Activated naive CD4-positive, alpha-beta T cell treated with Interleukin-2 at 50 U/mL for 16 hours (primary cell): ENCODE measurements at regions not wholly inside any gene's neighbourhood (a gene's known extent, or its start where the extent isn't known, plus 50 kb on each side); places are given as distances from the start of the nearest gene placed in this dataset.

Experiments
- DNase-seq: peaks from one replicate; pipeline ENCODE4 v3.0.0-alpha.2; 2020

DNA sequence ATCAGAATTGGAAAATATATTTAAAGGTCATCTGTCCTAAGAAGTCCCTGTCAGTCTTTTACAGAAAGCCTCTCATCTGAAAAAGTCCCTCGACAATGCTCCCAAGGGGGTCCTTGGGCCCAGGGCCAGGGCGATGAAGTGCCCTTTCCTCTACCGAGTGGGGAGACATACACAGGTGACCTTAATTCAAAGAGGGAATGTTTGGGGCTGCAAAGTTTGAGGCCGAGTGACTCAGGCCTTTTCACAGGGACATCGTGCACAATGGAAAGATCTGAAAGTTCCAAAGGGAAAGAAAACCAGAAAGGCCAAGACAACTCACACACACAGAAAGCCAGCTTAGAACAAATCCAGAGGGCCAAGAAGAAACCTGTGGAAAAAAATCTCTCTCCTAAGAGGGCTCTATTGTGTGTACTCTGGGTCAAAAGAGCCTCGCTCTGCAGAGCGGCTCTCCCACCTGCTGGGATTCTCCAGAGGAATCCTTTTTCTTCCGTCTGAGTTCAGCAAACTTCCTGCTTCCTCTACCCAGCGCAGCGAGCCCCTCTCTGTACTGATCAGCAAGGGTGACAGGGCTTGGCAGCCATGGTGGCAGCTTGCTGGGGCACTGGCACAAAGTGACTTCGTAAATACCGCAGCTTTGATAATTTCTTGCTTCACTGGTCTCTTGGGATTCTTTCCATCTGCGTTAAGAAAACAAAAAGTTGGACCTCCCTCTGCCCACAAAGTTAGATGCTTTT is 259.1 kb downstream of the OPA1 start:
- DNase-seq: no peak

DNA sequence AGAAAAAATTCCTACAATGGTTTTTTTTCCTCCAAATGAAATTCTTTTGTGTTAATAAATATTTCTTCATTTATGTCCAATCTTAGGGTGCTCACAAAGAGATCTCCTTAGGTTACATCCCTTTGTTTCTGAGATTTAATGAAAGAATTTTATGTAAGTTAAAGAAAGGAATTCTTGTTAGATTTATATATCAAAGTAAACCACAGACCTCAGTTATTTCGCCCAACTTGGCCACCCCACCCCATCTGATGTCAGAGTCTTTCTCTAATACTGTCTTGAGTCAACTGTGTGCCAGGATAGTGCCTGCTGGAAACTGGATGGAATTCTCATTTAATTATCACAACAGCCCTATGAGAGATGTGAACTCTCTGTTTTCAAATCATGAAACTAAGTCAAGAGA is 259.9 kb downstream of the OPA1 start:
- no peak for DNase-seq

DNA sequence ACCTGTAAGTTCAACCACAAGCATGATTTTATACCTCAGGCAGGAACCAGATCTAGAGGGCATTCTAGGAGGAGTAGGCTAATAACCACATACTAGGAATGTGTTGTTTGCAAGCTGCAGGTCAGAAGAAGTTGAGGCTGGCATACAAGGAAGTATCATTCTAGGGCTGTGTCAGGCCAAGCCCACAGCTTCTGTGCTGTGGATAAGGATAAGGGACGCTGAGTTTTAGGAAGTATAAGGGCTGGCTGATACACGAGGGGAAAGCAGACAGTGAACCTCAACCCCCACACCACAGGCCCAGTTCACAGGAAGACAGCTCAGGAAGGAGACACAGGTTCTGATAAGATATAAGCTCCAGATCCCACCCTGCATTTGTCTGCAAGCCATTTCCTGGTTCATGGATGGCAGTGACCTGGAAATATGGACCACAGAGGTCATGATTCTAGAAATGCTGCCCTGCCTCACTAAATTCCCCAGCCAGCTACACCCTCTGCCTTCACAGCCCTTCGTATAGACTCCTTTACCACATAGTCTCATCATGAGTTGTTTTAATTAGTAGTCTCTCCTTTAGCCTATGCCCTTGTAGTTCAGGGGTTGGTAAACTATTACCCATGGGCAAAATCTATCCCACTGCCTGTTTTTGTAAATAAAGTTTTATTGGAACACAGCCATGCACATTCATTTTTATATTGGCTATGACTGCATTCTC is 260.7 kb downstream of the OPA1 start:
- DNase-seq: no peak

DNA sequence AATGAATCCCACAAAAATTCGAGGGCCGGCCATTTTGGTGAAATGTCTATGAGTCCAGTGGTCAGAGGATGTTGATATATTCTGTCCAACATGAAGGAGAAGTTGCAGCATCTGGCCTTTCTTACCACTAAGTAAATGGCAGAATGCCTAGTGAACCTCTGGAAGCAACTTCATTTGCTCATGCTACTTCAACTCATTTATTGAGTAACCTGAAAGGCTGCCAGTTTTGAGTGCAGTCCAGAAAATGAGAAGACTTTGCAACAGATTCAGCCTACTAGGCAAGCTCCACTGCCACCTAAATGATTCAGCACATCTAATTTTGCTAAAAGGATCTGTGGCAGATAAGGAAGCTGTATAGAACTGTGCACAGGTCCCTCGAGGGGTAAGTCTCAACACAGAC is 265.0 kb downstream of the OPA1 start:
- no peak for DNase-seq

DNA sequence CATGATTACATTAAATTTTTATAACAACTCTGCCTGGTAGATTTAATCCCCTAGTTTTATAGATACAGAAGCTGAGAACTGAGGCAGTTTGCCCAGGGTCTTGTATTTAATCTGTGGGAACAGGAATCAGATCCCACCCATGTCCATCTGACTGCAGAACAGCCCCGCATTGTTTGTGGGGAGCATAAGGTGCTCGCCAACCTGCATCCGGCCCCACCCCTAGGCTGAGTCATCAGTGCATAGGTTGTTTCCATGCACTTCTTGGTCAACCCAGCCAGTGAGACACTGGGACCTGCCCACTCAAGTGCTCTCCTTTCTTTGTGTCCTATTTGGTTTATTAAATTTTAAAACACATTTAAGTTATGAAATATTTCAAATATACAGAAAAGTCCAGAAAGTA is 266.2 kb downstream of the OPA1 start:
- no peak for DNase-seq

DNA sequence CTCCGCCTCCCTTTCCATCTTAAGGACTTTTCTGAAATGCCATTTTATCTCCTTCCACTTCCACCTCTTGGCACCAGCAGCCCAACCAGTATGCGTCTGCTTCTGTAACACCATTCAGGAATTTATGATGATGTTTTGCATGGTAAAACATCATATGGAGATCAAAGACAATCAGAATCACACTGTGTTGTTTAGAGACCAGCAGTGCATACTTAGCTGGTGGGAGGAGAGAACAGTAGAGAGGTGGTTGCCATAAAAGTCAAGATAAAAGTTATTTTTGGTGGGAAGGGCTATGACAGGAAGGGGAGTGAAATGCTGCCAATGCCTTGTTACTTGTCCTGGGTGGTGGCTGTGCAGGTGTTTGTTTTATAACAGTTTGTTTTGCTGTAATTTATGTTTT is 268.0 kb downstream of the OPA1 start:
- no peak for DNase-seq

DNA sequence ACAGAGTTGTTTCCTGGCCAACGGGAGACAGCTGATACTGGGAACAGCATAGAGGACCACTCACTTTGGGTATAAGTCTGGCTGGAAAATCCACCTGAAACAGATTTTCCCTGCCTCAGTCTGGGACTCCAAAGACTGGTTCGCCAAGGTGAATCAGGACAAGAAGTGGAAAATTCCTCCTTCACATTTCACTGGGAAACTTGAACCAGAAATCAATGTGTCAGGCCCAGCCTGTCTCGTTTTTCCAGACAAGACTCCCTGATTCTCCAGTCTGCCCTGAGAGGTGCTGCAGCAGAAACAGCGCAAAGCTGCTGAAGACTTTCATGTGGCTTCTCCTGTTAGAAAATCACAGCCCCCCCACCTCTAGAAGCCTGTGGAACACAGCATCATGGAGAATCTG is 269.8 kb downstream of the OPA1 start:
- DNase-seq: no peak

DNA sequence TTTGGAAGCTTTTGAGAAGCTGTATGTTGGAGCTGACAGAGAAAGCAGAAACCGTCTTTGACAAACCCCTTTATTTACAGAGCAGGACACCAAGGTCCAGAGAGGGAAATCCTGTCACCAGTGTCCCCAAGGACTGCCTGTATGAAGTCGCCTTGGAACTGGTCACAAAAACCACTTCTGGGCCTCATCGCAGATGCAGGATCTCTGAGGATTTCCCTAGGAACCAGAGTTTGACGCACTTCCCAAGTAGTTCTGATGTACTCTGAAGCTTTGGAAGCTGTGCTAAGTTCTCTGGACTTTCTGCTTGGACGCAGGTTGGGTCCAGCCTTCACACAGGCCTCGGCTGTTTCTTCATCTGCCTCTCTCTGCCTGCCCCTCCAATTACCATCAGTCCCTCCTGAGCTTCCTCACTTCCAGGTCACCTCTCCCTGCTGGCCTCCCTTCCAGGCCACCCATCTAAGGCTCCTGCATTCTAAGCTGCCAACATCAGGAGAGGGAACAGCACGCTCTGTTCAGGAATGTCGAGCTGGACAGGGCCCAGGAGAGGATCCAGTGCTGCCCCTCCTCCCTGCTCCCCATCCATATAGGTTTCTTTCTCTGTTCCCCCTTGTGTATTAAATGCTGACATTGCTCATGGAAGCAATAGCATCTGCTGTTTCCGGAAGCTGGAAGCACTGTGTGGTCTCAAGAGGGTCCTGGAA is 270.8 kb downstream of the OPA1 start:
- DNase-seq: no peak

DNA sequence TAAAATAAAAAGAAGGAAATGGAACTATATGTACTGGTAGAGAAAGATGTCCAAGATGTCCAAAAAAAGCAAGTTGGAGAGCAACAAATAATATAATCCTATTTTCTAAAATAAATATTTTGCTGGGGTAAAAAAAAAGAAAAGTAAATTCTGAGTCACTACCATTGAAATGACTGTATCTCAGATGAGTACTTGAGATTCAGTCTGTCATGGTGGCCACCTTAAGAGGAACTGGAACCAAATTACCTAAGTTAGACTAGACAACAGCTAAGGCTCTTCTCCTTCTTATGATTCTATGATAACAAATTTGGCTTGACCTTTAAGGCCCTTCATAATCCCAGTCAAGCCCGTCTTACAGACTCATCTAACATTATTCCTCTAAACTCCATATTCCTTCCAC is 270.6 kb upstream of the HES1 start:
- DNase-seq: no peak

DNA sequence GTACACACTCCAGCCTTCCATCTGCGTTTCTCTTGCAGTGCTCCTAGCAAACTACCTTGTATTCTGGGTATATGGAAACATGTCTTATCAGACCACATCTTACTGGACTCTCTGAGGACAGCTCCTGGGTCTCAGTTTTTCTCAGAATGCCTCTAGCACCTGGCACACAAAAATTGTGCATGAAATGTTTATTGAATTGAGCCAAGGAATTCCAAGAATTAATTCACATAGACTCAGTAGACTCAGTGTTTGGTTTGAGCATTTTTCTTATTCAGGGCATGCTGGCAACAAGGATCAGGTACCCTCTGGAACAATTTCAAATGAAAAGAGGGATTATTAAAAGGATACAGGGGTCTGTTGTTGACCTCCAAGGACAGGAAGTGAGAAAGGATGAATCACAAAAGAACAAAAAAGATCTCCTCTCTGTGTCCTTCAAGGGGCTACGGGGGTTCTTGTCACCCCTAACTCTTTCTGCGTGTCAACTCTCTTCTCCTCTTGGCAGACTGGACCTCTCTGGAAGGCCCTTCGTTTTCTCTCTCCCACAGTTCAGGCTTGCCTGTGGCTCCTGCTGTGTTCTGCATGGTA is 270.0 kb upstream of the HES1 start:
- DNase-seq: no peak

DNA sequence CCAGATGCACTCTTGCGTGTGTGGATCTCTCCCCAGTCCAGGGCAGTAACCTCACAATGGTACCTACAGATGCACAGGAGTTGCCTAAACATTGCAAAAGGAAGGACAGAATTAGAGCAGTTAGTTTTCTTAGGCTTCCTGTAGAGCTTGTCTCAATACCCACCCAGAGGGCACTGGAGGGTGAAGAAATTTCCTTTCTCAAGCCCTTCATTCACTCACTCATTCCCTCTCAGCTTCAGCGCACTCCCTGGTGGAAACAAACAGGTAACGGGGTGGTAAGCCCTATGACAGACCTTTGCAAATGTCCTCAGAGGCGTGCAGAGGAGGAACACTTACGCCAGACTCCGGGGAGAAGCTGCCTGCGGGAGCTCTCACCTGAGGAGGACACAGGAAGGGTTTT is 267.4 kb upstream of the HES1 start:
- DNase-seq: no peak

DNA sequence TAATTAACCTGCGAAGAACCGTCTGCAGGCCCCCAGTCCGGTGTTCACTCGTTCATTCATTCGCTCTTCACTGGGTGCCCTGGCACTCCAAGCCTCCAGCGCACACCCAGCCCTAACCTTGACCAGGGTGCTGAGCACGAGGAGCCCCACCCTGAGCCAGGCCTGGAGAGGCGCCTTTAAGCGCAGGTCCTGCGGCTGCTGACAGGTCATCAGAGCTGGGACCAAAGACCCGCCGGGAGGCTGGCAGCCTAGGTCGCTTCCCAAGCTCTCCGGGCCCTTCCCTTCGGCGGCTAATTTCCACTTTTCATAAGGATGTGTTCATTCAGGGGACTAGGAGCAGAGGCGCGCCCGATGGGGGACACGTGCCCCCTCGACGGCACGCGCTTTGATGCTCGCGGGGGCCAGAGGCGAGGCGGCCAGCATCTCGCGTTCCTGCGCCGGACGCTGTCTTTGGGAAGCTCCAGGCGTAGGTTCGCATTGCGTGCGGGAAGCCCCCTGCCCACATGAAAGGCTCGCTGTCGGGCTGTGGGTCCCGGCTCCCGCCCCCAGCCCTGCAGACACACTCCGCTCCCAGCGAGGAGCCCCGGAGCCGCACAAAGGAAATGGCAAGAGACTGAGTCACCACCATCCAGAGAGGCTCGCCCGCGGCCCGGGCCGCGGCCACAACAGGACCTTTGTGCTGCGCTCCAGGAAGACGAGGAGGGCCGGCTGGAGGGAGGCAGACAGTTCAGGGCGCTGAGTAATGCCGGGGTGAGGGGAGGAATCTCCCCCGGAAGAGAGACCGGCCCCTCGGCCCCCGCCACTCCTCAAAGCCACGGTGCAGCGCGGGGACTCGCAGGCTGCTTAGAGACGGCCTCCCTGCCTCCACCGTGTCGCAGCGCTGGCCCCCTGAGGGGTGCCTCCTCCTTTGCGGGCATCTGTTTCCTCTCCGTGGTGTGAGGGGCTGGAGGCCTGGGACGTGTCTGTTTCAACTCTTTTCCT is 266.4 kb upstream of the HES1 start:
- DNase-seq: no peak

DNA sequence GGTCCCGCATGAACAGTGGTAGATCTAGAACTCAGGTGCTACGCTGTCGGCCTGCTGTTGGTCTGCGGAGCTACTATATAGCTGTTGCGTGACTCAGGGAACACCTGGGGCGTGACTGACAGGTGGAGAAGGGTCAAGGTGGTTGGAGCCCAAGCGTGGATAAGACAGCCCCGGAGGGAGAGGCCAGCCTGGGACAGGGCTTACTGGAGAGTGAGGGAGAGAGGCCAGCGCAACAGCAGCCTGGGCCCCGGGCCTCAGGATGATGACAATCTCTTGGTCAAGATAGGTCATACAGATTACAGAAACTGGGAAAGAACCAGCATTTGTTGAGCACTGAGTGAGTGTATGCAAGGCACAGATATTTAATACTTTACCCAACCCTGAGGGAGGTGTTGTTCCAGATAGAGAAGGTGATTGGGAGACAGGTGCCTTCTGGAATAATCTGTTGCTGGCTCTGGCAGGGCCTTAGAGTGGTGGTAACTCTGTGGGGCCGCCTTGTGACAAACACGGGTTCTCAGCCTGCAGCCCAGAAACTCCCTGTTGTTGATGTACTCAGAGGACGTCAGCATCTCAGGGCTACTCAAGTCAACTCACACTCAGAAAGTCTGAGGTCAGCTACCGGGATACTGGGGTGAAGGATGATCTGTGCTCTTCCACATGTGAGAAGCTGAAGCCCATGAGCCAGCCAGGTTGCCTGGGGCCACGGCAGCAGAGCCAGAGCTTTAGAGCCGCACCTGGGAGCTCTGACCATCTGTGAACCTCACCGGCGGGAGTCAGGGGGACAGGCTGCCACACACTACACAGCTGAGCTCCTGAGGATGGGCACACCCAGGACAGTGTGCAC is 265.4 kb upstream of the HES1 start:
- no peak for DNase-seq

DNA sequence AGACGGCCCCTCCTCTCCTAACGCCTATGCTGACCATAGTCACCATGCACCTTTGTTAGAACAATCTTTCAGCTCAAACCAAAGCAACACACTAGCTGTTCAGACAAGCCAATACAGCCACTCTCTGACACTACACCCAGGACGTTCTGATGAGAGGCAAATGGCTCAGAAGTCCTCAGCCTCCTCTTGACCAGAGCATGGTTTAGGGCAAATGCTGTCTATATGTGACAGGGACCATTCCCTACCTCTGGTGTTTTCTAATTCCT is 264.8 kb upstream of the HES1 start:
- DNase-seq: no peak

DNA sequence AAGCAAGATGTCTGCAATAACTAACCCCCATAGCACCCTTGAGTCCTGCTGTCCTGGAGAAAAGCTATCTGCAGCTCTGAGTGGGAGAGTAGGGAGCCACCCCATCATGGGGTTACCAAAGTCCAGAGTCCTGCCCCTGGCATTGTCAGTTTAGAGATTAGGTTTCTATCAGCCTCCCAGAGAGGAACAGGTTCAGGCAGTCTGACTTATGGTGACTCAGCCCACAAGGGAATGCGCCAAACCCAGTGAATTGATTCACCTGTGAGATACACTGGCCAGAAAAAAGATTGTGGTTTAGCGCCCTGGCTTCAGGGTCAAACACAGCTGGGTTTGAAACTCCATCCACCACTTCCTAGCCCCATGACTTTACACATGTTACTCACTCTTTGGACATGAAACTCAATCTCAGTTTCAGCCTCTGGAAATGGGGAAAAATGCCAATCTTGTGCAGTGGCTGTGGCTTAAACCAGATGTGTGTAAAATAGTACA is 263.6 kb upstream of the HES1 start:
- no peak for DNase-seq

DNA sequence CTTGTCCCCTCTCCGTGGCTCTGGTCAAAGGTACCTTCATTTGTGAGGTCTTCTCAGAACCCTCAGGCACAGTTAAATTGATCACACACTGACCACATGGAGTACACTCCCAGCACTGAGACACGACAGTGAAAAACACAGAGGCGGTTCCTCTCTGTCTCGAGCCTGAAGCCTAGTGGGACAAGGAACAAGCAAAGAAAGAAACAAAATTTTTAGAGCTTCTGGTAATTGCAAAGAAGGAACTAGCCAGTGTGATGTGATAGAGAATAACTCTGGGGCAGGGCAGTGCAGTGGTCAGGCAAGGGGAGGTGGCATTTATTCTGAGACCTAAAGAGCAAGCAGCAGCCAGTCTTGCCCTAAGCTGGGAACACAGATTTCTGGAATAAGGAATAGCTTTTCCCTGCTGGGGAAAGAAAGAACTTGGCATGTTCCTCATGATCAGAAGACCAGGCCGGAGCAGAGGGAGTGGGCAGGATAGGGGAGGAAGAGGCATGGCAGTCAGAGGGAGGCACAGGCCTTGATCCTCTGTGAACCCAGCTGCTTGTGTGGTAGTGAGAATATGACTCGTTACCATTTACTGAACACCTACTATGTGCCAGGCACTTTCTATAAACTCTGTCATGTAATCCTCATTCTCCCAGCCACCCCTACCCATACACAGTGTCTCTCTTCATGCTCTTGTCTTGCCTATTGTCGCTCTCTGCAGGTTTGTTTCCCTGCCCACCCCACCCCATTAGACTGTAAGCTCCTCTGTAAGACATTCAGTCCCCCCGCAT is 262.3 kb upstream of the HES1 start:
- DNase-seq: no peak

DNA sequence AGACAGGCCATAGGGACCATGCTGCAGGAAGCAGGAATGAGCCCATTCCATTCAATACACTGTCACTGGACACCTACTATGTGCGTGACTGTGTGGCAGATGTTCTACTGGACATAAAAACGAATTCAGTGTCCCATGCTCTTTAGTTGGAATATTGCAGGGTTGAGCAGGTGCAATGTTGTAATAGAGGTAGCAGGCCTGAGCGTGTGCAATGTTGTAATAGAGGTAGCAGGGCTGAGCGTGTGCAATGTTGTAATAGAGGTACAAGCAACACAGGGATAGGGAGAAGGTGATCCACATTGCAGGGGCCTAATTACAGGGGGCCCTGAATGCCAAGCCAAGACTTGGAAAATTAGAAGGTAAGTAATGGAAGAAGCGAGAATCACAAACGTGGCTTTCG is 261.4 kb upstream of the HES1 start:
- DNase-seq: no peak

DNA sequence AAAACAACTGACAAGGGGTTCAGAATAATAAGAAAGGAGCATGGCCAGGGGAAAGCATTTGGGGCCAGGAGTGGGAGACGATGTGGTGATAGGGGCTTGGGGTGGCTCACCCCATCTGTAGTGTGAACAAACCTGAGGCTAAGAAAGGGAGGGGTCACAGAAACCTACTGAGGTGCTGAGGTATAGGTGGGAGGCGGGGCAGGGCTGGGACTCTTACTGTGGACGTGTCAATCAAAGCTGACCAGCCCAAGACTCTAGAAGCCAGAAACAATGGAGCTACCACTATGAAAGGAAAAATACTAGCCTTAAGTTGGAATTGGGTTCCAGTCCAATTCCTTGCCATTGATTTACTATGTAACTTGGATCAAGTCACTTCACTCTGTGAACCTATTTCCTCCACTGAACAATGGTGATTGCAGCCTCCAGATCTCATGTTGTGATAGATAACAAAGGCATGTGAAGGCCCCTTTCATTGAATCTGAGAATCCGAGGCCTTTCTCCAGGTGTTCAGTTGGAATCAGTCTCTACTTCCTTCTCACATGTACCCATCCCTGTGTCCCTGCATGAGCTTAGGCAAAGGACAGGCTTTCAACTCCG is 260.9 kb upstream of the HES1 start:
- no peak for DNase-seq

DNA sequence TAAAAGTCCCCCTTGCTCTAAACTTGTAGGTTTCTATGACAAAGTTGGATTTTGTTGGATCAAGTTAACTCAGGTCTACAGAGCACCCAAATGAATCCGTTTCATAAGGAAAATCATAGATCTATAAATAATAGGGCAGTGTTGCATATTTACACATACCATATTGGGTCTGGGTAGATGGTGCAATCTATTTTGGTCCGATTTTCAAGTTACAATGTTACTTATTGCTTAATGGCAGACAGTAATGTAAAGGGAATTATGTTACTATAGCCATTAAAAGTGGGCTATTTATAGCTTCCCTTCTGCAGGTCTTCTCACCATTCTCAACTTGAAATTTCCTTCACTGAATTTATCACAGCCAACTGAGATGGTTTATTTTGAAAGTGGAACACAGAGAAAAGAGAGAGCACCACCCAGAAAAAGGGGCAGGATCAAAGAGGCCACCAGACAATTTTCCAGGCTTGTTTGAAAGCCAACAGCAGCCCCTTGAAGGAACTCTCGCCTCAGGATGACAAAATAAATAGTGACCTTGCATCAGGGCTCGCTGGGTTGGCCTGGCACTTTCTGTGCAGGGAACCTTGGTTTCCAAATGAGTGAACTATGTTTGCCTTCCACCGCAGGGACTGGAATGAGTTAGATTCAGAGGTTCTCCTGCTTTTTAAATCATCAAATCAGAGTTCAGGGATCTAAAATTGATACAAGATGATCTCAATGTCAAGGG is 260.2 kb upstream of the HES1 start:
- no peak for DNase-seq
